GM23338 (cell line): ENCODE measurements at regions not wholly inside any gene's neighbourhood (a gene's known extent, or its start where the extent isn't known, plus 50 kb on each side); places are given as distances from the start of the nearest gene placed in this dataset.

ENCODE experiments used
- CREB1 ChIP-seq: fragments of 250-450 bp; sonication (Bioruptor Pico); IDR thresholded peaks from 2 replicates; pipeline ENCODE4 v1.5.0; 2020; ENCODE audit warnings: low read depth, mild to moderate bottlenecking, moderate library complexity
- EZH2 ChIP-seq: fragments of 200-600 bp; sonication (generic); IDR thresholded peaks from one replicate; pipeline ENCODE4 v1.8.0; 2017; ENCODE audit warnings: antibody characterized with exemption, mild to moderate bottlenecking, low read depth; ENCODE audit not compliant: unreplicated experiment
- ZNF331 ChIP-seq: fragments of 250-450 bp; sonication (Bioruptor Pico); IDR thresholded peaks from 2 replicates; pipeline ENCODE4 v1.5.0; 2020; ENCODE audit warnings: low read depth, mild to moderate bottlenecking, moderate library complexity
- TF ChIP-seq, protein P1 (sequence below), 2 experiments: fragments of 200-600 bp in 1 of 2; sonication (generic) in 1 of 2; conservative IDR thresholded peaks; 2 replicates each; pipeline versions ENCODE4 v1.5.1 to v1.6.1; 2016 to 2017; ENCODE audit warnings: antibody characterized with exemption in 2 of 2, low read depth in 2 of 2, mild to moderate bottlenecking in 2 of 2, moderate library complexity in 1 of 2
- TF ChIP-seq, protein P2 (sequence below): IDR thresholded peaks from one replicate; pipeline ENCODE4 v1.6.1; 2018; ENCODE audit warnings: antibody characterized with exemption; ENCODE audit not compliant: unreplicated experiment

DNA sequence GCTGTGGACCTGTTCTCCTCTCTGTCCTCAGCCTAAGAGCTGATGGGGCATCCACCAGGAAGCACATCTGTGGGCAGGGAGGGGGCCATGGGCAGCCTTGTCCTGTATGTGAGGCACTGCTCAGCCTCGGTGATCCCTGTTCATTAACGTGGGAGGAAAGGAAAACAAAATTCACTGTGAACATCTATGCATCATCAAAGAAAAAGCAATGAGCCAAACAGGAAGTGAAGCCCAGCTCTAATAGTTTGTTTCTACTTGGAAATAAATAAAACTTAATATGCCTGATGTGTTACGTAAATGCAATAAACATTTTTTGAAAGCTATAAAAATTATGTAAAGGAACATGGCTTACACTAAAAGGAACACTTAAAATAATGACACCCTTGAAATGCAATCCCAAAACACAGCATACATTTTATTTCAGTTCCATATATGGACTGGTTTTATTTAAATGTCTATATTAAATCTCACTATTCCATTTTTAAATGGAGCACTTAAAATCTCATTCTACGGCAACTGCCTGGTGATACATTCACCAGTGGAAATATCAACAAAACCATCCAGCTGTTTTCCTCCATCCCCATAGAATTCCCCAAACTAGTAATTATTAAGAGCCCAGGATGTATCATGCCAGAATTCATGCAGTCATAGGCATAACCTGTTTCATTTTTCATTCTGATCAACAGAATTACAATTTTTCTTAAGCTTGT, 78.3 kb downstream of the ZNF280B start:
- TF ChIP-seq CREB1 (CRISPR knock-in tag) (no peak), ZNF331 (CRISPR knock-in tag) (no peak), EZH2 (no peak)
- TF ChIP-seq, protein P1, sequence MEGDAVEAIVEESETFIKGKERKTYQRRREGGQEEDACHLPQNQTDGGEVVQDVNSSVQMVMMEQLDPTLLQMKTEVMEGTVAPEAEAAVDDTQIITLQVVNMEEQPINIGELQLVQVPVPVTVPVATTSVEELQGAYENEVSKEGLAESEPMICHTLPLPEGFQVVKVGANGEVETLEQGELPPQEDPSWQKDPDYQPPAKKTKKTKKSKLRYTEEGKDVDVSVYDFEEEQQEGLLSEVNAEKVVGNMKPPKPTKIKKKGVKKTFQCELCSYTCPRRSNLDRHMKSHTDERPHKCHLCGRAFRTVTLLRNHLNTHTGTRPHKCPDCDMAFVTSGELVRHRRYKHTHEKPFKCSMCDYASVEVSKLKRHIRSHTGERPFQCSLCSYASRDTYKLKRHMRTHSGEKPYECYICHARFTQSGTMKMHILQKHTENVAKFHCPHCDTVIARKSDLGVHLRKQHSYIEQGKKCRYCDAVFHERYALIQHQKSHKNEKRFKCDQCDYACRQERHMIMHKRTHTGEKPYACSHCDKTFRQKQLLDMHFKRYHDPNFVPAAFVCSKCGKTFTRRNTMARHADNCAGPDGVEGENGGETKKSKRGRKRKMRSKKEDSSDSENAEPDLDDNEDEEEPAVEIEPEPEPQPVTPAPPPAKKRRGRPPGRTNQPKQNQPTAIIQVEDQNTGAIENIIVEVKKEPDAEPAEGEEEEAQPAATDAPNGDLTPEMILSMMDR (conservative IDR thresholded peaks at IDR 0.05; ENCODE audit: low read depth in 2 of 2): no peak
- TF ChIP-seq, protein P2, sequence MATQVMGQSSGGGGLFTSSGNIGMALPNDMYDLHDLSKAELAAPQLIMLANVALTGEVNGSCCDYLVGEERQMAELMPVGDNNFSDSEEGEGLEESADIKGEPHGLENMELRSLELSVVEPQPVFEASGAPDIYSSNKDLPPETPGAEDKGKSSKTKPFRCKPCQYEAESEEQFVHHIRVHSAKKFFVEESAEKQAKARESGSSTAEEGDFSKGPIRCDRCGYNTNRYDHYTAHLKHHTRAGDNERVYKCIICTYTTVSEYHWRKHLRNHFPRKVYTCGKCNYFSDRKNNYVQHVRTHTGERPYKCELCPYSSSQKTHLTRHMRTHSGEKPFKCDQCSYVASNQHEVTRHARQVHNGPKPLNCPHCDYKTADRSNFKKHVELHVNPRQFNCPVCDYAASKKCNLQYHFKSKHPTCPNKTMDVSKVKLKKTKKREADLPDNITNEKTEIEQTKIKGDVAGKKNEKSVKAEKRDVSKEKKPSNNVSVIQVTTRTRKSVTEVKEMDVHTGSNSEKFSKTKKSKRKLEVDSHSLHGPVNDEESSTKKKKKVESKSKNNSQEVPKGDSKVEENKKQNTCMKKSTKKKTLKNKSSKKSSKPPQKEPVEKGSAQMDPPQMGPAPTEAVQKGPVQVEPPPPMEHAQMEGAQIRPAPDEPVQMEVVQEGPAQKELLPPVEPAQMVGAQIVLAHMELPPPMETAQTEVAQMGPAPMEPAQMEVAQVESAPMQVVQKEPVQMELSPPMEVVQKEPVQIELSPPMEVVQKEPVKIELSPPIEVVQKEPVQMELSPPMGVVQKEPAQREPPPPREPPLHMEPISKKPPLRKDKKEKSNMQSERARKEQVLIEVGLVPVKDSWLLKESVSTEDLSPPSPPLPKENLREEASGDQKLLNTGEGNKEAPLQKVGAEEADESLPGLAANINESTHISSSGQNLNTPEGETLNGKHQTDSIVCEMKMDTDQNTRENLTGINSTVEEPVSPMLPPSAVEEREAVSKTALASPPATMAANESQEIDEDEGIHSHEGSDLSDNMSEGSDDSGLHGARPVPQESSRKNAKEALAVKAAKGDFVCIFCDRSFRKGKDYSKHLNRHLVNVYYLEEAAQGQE: no peak
